K562 (cell line): ENCODE measurements at regions not wholly inside any gene's neighbourhood (a gene's known extent, or its start where the extent isn't known, plus 50 kb on each side); places are given as distances from the start of the nearest gene placed in this dataset.

Source experiments
- CBFB ChIP-seq: sonication (generic); formaldehyde crosslinking; IDR thresholded peaks from 2 replicates; pipeline ENCODE4 v1.4.0; 2020; ENCODE audit warnings: mild to moderate bottlenecking, missing genetic modification reagents
- CBX8 ChIP-seq: fragments of 200-600 bp; sonication (generic); IDR thresholded peaks from 2 replicates; pipeline ENCODE4 v1.6.1; 2012; ENCODE audit warnings: borderline replicate concordance, mixed run types, low read depth, mild to moderate bottlenecking, moderate library complexity, mixed read lengths, low read length, control low read depth, inconsistent platforms; ENCODE audit not compliant: poor library complexity, severe bottlenecking; ENCODE audit errors: extremely low read depth
- EP300 ChIP-seq: IDR thresholded peaks from 2 replicates; pipeline ENCODE4 v1.6.1; 2012; ENCODE audit warnings: low read length, improper control_type of control experiment
- HNRNPUL1 ChIP-seq: fragments of 200-400 bp; formaldehyde crosslinking; IDR thresholded peaks from 2 replicates; pipeline ENCODE4 v1.6.1; 2017; ENCODE audit warnings: low read length
- JUNB ChIP-seq: fragments of 450-650 bp; formaldehyde crosslinking; conservative IDR thresholded peaks from 2 replicates; pipeline ENCODE4 v1.4.0; 2020; ENCODE audit warnings: mild to moderate bottlenecking
- POLR2AphosphoS5 ChIP-seq: IDR thresholded peaks from 2 replicates; pipeline ENCODE4 v1.6.1; 2011; ENCODE audit warnings: mild to moderate bottlenecking, low read depth, low read length, moderate library complexity; ENCODE audit not compliant: control insufficient read depth, insufficient read depth
- RBM34 ChIP-seq: fragments of 200-400 bp; formaldehyde crosslinking; IDR thresholded peaks from 2 replicates; pipeline ENCODE4 v1.6.1; 2018; ENCODE audit warnings: low read length, borderline replicate concordance; ENCODE audit not compliant: insufficient read depth
- SIN3A ChIP-seq, 2 experiments: fragments of 150-350 bp in 1 of 2; IDR thresholded peaks; 2 replicates each; pipeline ENCODE4 v1.6.1; 2011 to 2016; ENCODE audit warnings: borderline replicate concordance in 2 of 2, low read depth in 2 of 2, low read length in 2 of 2, mild to moderate bottlenecking in 2 of 2, moderate library complexity in 2 of 2; ENCODE audit not compliant: control insufficient read depth in 1 of 2
- TAF1 ChIP-seq: IDR thresholded peaks from 2 replicates; pipeline ENCODE4 v1.6.1; 2011; ENCODE audit warnings: mild to moderate bottlenecking, low read length, moderate library complexity; ENCODE audit not compliant: insufficient read depth, control insufficient read depth, severe bottlenecking; ENCODE audit errors: extremely low read depth
- TEAD4 ChIP-seq, 2 experiments: sonication (generic) in 1 of 2; formaldehyde crosslinking in 1 of 2; IDR thresholded peaks; 2 replicates each; pipeline versions ENCODE4 v1.6.1 to v1.8.0; 2012 to 2022; ENCODE audit warnings: borderline replicate concordance in 1 of 2, inconsistent platforms in 1 of 2, low read length in 1 of 2, mild to moderate bottlenecking in 1 of 2, missing genetic modification reagents in 1 of 2
- YY1 ChIP-seq, 3 experiments: IDR thresholded peaks; 2 replicates each; pipeline ENCODE4 v1.6.1; 2011; ENCODE audit warnings: low read length in 2 of 3, mild to moderate bottlenecking in 2 of 3, moderate library complexity in 2 of 3, borderline replicate concordance in 1 of 3, control low read depth in 1 of 3, low read depth in 1 of 3; ENCODE audit not compliant: insufficient read depth in 3 of 3, insufficient replicate concordance in 2 of 3, control insufficient read depth in 1 of 3, insufficient read length in 1 of 3; ENCODE audit errors: extremely low read depth in 1 of 3
- ZFP36 ChIP-seq: fragments of 150-350 bp; IDR thresholded peaks from 2 replicates; pipeline ENCODE4 v1.6.1; 2018; ENCODE audit warnings: low read length, low read depth; ENCODE audit not compliant: partially characterized antibody
- ZKSCAN1 ChIP-seq: fragments of 150-350 bp; IDR thresholded peaks from 2 replicates; pipeline ENCODE4 v1.6.1; 2016; ENCODE audit warnings: low read depth, low read length
- ZNF77 ChIP-seq: fragments of 250-450 bp; sonication (Bioruptor Pico); IDR thresholded peaks from 2 replicates; pipeline ENCODE4 v1.5.0; 2020

GRCh38 chr7:46080595-46081159 lies 159.6 kb upstream of the IGFBP3 start:
- no peak for TF ChIP-seq RBM34
- no peak for TF ChIP-seq YY1 (IDR thresholded peaks at IDR 0.05; ENCODE audit: borderline replicate concordance in 1 of 3, control insufficient read depth in 1 of 3, extremely low read depth in 1 of 3, insufficient read depth in 3 of 3, insufficient read length in 1 of 3, insufficient replicate concordance in 2 of 3, low read depth in 1 of 3, low read length in 2 of 3)
- no peak for TF ChIP-seq ZKSCAN1
- no peak for TF ChIP-seq EP300
- no peak for TF ChIP-seq CBFB (CRISPR knock-in tag)
- no peak for TF ChIP-seq HNRNPUL1
- TF ChIP-seq ZFP36 = no peak
- TF ChIP-seq TEAD4 (IDR thresholded peaks at IDR 0.05; ENCODE audit: low read length) = no peak
- no peak for TF ChIP-seq TEAD4 (CRISPR knock-in tag; IDR thresholded peaks at IDR 0.05; ENCODE audit: borderline replicate concordance)
- TF ChIP-seq TAF1 = no peak
- no peak for TF ChIP-seq POLR2AphosphoS5
- no peak for TF ChIP-seq ZNF77
- TF ChIP-seq CBX8 = no peak
- TF ChIP-seq SIN3A (IDR thresholded peaks at IDR 0.05; ENCODE audit: borderline replicate concordance in 2 of 2, control insufficient read depth in 1 of 2, low read depth in 2 of 2, low read length in 2 of 2) = no peak
- TF ChIP-seq JUNB (CRISPR knock-in tag) = no peak
